Mesenchymal stem cell (in vitro differentiated cells and primary cell): ENCODE measurements at regions not wholly inside any gene's neighbourhood (a gene's known extent, or its start where the extent isn't known, plus 50 kb on each side); places are given as distances from the start of the nearest gene placed in this dataset.

Experiments
- DNase-seq: peaks from one replicate; pipeline ENCODE4 v3.0.0-alpha.2; 2013
- H2AFZ ChIP-seq: one replicate; pipeline ENCODE4 v1.6.1; 2013; ENCODE audit warnings: low read depth, mild to moderate bottlenecking, control low read depth, inconsistent platforms, low read length, moderate library complexity
- H2AK5ac ChIP-seq: 2 replicates; pipeline ENCODE4 v1.6.1; 2013; ENCODE audit warnings: low read length, moderate library complexity, mild to moderate bottlenecking, inconsistent platforms; ENCODE audit not compliant: severe bottlenecking
- H2BK120ac ChIP-seq: one replicate; pipeline ENCODE4 v1.6.1; 2013; ENCODE audit warnings: low read depth, mild to moderate bottlenecking, inconsistent platforms, low read length, moderate library complexity
- H2BK12ac ChIP-seq, 2 experiments: one replicate each; pipeline ENCODE4 v1.6.1; 2013; ENCODE audit warnings: inconsistent platforms in 2 of 2, low read length in 2 of 2, mild to moderate bottlenecking in 2 of 2, moderate library complexity in 2 of 2, control low read depth in 1 of 2
- H2BK15ac ChIP-seq: one replicate; pipeline ENCODE4 v1.6.1; 2013; ENCODE audit warnings: mild to moderate bottlenecking, low read depth, inconsistent platforms; ENCODE audit not compliant: poor library complexity, severe bottlenecking
- H2BK5ac ChIP-seq: 2 replicates; pipeline ENCODE4 v1.6.1; 2013; ENCODE audit warnings: low read depth, mild to moderate bottlenecking, low read length, control low read depth, inconsistent platforms; ENCODE audit not compliant: poor library complexity, severe bottlenecking
- H3K14ac ChIP-seq, 2 experiments: one replicate each; pipeline ENCODE4 v1.6.1; 2013; ENCODE audit warnings: inconsistent platforms in 2 of 2, low read length in 2 of 2, control low read depth in 1 of 2, mild to moderate bottlenecking in 1 of 2, moderate library complexity in 1 of 2
- H3K18ac ChIP-seq, 2 experiments: one replicate each; pipeline ENCODE4 v1.6.1; 2013; ENCODE audit warnings: inconsistent platforms in 2 of 2, low read length in 2 of 2, control low read depth in 1 of 2, low read depth in 1 of 2, mild to moderate bottlenecking in 1 of 2
- H3K23ac ChIP-seq, 2 experiments: one replicate each; pipeline ENCODE4 v1.6.1; 2013; ENCODE audit warnings: inconsistent platforms in 2 of 2, low read length in 2 of 2, mild to moderate bottlenecking in 2 of 2, moderate library complexity in 2 of 2, control low read depth in 1 of 2
- H3K27ac ChIP-seq: 2 replicates; pipeline ENCODE4 v1.5.1; 2013; ENCODE audit warnings: mild to moderate bottlenecking, moderate library complexity, low read length, control low read depth, inconsistent platforms; ENCODE audit not compliant: poor library complexity, severe bottlenecking
- H3K27me3 ChIP-seq, 2 experiments: 2 replicates each; pipeline versions ENCODE4 v1.6.1 to v1.7.0; 2013; ENCODE audit warnings: low read length in 2 of 2, mild to moderate bottlenecking in 2 of 2, moderate library complexity in 2 of 2, control low read depth in 1 of 2, inconsistent platforms in 1 of 2; ENCODE audit not compliant: control insufficient read depth in 1 of 2, insufficient read depth in 1 of 2
- H3K36me3 ChIP-seq, 2 experiments: 2 replicates each; pipeline versions ENCODE4 v1.6.1 to v1.7.0; 2013; ENCODE audit warnings: low read length in 2 of 2, control low read depth in 1 of 2, inconsistent platforms in 1 of 2, low read depth in 1 of 2, mild to moderate bottlenecking in 1 of 2; ENCODE audit not compliant: insufficient read depth in 2 of 2, control insufficient read depth in 1 of 2
- H3K4ac ChIP-seq, 2 experiments: one replicate each; pipeline ENCODE4 v1.6.1; 2013; ENCODE audit warnings: inconsistent platforms in 2 of 2, low read length in 2 of 2, mild to moderate bottlenecking in 2 of 2, moderate library complexity in 2 of 2, control low read depth in 1 of 2, low read depth in 1 of 2
- H3K4me1 ChIP-seq: 2 replicates; pipeline ENCODE4 v1.6.1; 2013; ENCODE audit warnings: low read depth, low read length, control low read depth; ENCODE audit not compliant: control insufficient read depth, insufficient read depth
- H3K4me2 ChIP-seq: 2 replicates; pipeline ENCODE4 v1.6.1; 2013; ENCODE audit warnings: low read length, mild to moderate bottlenecking, inconsistent platforms; ENCODE audit not compliant: poor library complexity, severe bottlenecking
- H3K4me3 ChIP-seq, 2 experiments: 2 replicates each; pipeline versions ENCODE4 v1.5.1 to v1.7.0; 2013; ENCODE audit warnings: low read length in 2 of 2, mild to moderate bottlenecking in 2 of 2, control low read depth in 1 of 2, low read depth in 1 of 2; ENCODE audit not compliant: insufficient read depth in 1 of 2
- H3K79me1 ChIP-seq: replicated peaks from 2 replicates; pipeline ENCODE4 v1.6.1; 2013; ENCODE audit warnings: mild to moderate bottlenecking, control low read depth, low read length, inconsistent platforms; ENCODE audit not compliant: poor library complexity, severe bottlenecking
- H3K9ac ChIP-seq: 2 replicates; pipeline ENCODE4 v1.7.0; 2013; ENCODE audit warnings: mild to moderate bottlenecking, low read length, moderate library complexity
- H3K9me3 ChIP-seq: 2 replicates; pipeline ENCODE4 v1.7.0; 2013; ENCODE audit warnings: mild to moderate bottlenecking, low read length; ENCODE audit not compliant: control insufficient read depth
- H4K8ac ChIP-seq: one replicate; pipeline ENCODE4 v1.6.1; 2013; ENCODE audit warnings: inconsistent platforms, mild to moderate bottlenecking, low read length, moderate library complexity
- H4K91ac ChIP-seq: one replicate; pipeline ENCODE4 v1.6.1; 2013; ENCODE audit warnings: mild to moderate bottlenecking, low read length, inconsistent platforms
- WGBS: methylation state at CpG from one replicate; pipeline ENCODE4 v1.1.7; 2013; ENCODE audit warnings: mixed read lengths; 5-methylcytosine and 5-hydroxymethylcytosine counted together

- H2BK15ac ChIP-seq, result no peak overlapping the region
- H2BK5ac ChIP-seq, result no peak overlapping the region
- no peak overlapping the region for H2AFZ ChIP-seq
- H3K27ac ChIP-seq, result no peak overlapping the region
- H4K8ac ChIP-seq, result no peak overlapping the region
- DNase-seq, result no peak
- no peak overlapping the region for H3K4me2 ChIP-seq
- no peaks in the 10 kb centered on the region for H3K36me3 ChIP-seq
- no peak overlapping the region for H3K9ac ChIP-seq
- H3K27me3 ChIP-seq, result no peaks in the 10 kb centered on the region
- no peak overlapping the region for H3K14ac ChIP-seq
- no peak overlapping the region for H3K23ac ChIP-seq
- WGBS, result 80% methylated on average over 1 of the region's 2 CpGs
- no peak overlapping the region for H3K18ac ChIP-seq
- no peak overlapping the region for H2BK12ac ChIP-seq
- no peak overlapping the region for H3K4ac ChIP-seq
- H2AK5ac ChIP-seq, result no peak overlapping the region
- H3K4me3 ChIP-seq, result no peak overlapping the region
- H3K4me1 ChIP-seq, result no peaks in the 10 kb centered on the region
- peaks cover 16% of the 10 kb centered on the region for H3K9me3 ChIP-seq
- no peak overlapping the region for H4K91ac ChIP-seq
- H3K79me1 ChIP-seq, result no peaks in the 10 kb centered on the region
- no peak overlapping the region for H2BK120ac ChIP-seq
Measured at GRCh38 chr12:17381211-17381610, 708.8 kb downstream of the RERGL start.

GRCh38 chr12:17372508-17372907 is 717.5 kb downstream of the RERGL start:
- H3K14ac ChIP-seq, result no peak overlapping the region
- no peaks in the 10 kb centered on the region for H3K36me3 ChIP-seq
- no peak overlapping the region for H2BK5ac ChIP-seq
- H3K9me3 ChIP-seq, result no peaks in the 10 kb centered on the region
- WGBS, result 11% methylated on average over 1 of the region's 1 CpG
- no peak overlapping the region for H3K4me3 ChIP-seq
- H2BK12ac ChIP-seq, result no peak overlapping the region
- no peak overlapping the region for H3K23ac ChIP-seq
- no peaks in the 10 kb centered on the region for H3K27me3 ChIP-seq
- no peak overlapping the region for H3K27ac ChIP-seq
- H3K79me1 ChIP-seq, result no peaks in the 10 kb centered on the region
- H3K4me1 ChIP-seq, result no peaks in the 10 kb centered on the region
- H3K18ac ChIP-seq, result no peak overlapping the region
- no peak overlapping the region for H2AFZ ChIP-seq
- no peak for DNase-seq
- no peak overlapping the region for H2BK15ac ChIP-seq
- no peak overlapping the region for H3K4ac ChIP-seq
- H3K4me2 ChIP-seq, result no peak overlapping the region
- H2AK5ac ChIP-seq, result no peak overlapping the region
- no peak overlapping the region for H3K9ac ChIP-seq
- H4K8ac ChIP-seq, result no peak overlapping the region
- no peak overlapping the region for H2BK120ac ChIP-seq
- H4K91ac ChIP-seq, result no peak overlapping the region

DNA sequence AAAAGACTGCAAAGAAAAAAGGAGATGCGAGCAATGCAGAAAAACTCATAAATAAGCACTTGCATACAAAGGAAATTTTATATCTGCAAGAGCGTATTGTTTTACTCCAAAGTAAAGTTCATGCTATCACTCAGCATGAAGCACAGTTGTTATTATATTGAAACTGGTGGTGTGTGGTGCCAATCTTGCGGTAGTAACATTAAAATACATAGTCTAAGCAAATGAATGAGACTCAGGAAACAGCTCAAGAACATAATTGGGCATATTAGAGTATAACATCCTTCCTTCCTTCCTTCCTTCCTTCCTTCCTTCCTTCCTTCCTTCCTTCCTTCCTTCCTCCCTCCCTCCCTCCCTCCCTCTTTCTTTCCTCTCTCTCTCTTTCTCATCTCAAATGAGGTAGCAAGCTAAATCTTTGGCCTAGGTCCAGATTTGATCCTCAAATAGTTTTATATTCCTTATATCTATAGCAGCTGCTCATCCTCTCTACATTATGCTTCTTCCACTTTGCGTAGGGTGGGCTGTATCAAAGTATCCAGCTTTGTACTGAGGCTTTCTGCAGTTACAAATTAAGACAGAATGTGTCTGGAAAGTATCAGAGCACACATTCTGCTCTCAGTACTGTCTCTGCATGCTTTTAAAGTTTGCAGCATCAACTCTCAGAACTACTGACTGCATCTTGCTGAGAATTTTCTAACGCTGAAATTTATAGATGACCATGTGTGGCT is 718.3 kb downstream of the RERGL start:
- Histone ChIP-seq H2AFZ (no peak overlapping the region), H3K27ac (no peak overlapping the region), H3K36me3 (no peaks in the 10 kb centered on the region), H2BK120ac (no peak overlapping the region), H3K4me3 (no peak overlapping the region), H2AK5ac (no peak overlapping the region), H4K8ac (no peak overlapping the region), H3K4me2 (no peak overlapping the region), H3K14ac (no peak overlapping the region), H3K23ac (no peak overlapping the region), H2BK15ac (no peak overlapping the region), H3K4ac (no peak overlapping the region), H2BK12ac (no peak overlapping the region), H3K4me1 (no peaks in the 10 kb centered on the region), H2BK5ac (no peak overlapping the region), H3K79me1 (no peaks in the 10 kb centered on the region), H3K9ac (no peak overlapping the region), H3K27me3 (no peaks in the 10 kb centered on the region), H3K18ac (no peak overlapping the region), H3K9me3 (no peaks in the 10 kb centered on the region), H4K91ac (no peak overlapping the region)
- WGBS, result 61% methylated on average over 1 of the region's 5 CpGs
- no peak for DNase-seq

DNA sequence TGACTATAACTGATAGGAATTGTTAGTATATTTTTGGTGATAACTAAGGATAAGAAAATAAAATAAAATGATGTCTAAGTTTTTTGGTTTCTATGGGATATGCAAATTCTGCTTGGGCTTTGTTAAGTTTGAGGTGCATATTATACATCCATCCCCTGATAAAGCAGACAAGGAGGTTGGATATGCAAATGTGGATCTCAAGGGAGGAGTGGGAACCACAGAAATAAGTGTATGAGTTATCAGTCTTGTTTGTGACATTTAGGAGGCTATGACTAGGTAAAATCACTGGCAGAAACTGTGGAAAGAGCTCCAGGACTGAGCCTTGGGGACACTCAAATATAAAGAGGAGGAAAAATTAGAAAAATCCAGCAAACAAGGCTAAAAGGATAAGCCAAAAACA is 719.4 kb downstream of the RERGL start:
- Histone ChIP-seq H4K91ac (no peak overlapping the region), H2BK5ac (no peak overlapping the region), H3K4ac (no peak overlapping the region), H3K9me3 (no peaks in the 10 kb centered on the region), H2BK12ac (no peak overlapping the region), H3K36me3 (no peaks in the 10 kb centered on the region), H3K4me1 (no peaks in the 10 kb centered on the region), H2BK120ac (no peak overlapping the region), H3K18ac (no peak overlapping the region), H2BK15ac (no peak overlapping the region), H3K14ac (no peak overlapping the region), H2AFZ (no peak overlapping the region), H3K4me2 (no peak overlapping the region), H3K23ac (no peak overlapping the region), H3K9ac (no peak overlapping the region), H2AK5ac (no peak overlapping the region), H3K4me3 (no peak overlapping the region), H4K8ac (no peak overlapping the region), H3K79me1 (no peaks in the 10 kb centered on the region), H3K27ac (no peak overlapping the region), H3K27me3 (no peaks in the 10 kb centered on the region)
- DNase-seq, result no peak
